Ovary (tissue), 3 donors: ENCODE measurements at regions not wholly inside any gene's neighbourhood (a gene's known extent, or its start where the extent isn't known, plus 50 kb on each side); places are given as distances from the start of the nearest gene placed in this dataset.

Experiments used
- CTCF ChIP-seq, 3 donors: fragments of 450-650 bp in 2 of 3; fragments of 200-600 bp in 1 of 3; IDR thresholded peaks; one replicate each; pipeline versions ENCODE4 v1.5.1 to v1.8.0; 2016 to 2022; ENCODE audit warnings: antibody characterized with exemption in 3 of 3, mild to moderate bottlenecking in 1 of 3
- EP300 ChIP-seq: sonication (generic); formaldehyde crosslinking; IDR thresholded peaks from one replicate; pipeline ENCODE4 v1.6.1; 2017; ENCODE audit warnings: antibody characterized with exemption
- POLR2A ChIP-seq: fragments of 450-650 bp; IDR thresholded peaks from one replicate; pipeline ENCODE4 v1.6.1; 2017; ENCODE audit warnings: antibody characterized with exemption, mild to moderate bottlenecking, moderate library complexity
- donor health status: DM: no; HTN: no; CAD: no.

GRCh38 chr4:155568641-155569220 is 97.9 kb upstream of the GUCY1A1 start:
- TF ChIP-seq EP300 (no peak), CTCF (IDR thresholded peaks at IDR 0.05) (no peak), POLR2A (no peak)
